HEK293 (cell line): ENCODE measurements at regions not wholly inside any gene's neighbourhood (a gene's known extent, or its start where the extent isn't known, plus 50 kb on each side); places are given as distances from the start of the nearest gene placed in this dataset.

Experiments
- CTCF ChIA-PET: fragments of 350-600 bp; formaldehyde crosslinking; extraction: SDS; loops from one replicate; lab custom pipeline; 2021; ENCODE audit warnings: antibody characterized with exemption; lab: Yijun Ruan, JAX
- POLR2A ChIA-PET: fragments of 300-600 bp; formaldehyde crosslinking; extraction: SDS; loops from one replicate; lab custom pipeline; 2020; ENCODE audit warnings: antibody characterized with exemption, inconsistent platforms; lab: Yijun Ruan, JAX
- H3K27ac ChIP-seq: fragments of 200-500 bp; sonication (Bioruptor generic); 2 replicates; pipeline ENCODE4 v1.5.1; 2014; ENCODE audit warnings: low read depth, low read length, control low read depth, inconsistent platforms; ENCODE audit errors: extremely low read depth
- H3K36me3 ChIP-seq, 2 experiments: fragments of 200-500 bp in 1 of 2; sonication (Bioruptor generic) in 1 of 2; 1 replicate in 1 of 2; 2 replicates in 1 of 2; pipeline ENCODE4 v1.5.1; 2014 to 2017; ENCODE audit warnings: inconsistent platforms in 2 of 2, low read length in 2 of 2; ENCODE audit not compliant: control insufficient read depth in 2 of 2, insufficient read depth in 1 of 2
- H3K4me1 ChIP-seq: fragments of 200-500 bp; sonication (Bioruptor generic); 2 replicates; pipeline ENCODE4 v1.5.1; 2014; ENCODE audit warnings: mild to moderate bottlenecking, low read length, inconsistent platforms; ENCODE audit not compliant: control insufficient read depth, insufficient read depth
- H3K4me3 ChIP-seq: 2 replicates; pipeline ENCODE4 v1.5.1; 2011; ENCODE audit warnings: low read depth, mild to moderate bottlenecking, control low read depth, low read length, moderate library complexity
- H3K9me3 ChIP-seq: fragments of 200-500 bp; sonication (Bioruptor generic); 2 replicates; pipeline ENCODE4 v1.5.1; 2014; ENCODE audit warnings: low read depth, low read length, inconsistent platforms; ENCODE audit not compliant: control insufficient read depth, insufficient read depth
- KLF16 ChIP-seq: fragments of 450-650 bp; formaldehyde crosslinking; IDR thresholded peaks from 2 replicates; pipeline ENCODE4 v1.5.1; 2017; ENCODE audit warnings: missing biosample characterization, missing genetic modification characterization
- MZF1 ChIP-seq: fragments of 450-650 bp; formaldehyde crosslinking; IDR thresholded peaks from 2 replicates; pipeline ENCODE4 v1.5.1; 2017; ENCODE audit warnings: missing biosample characterization, missing genetic modification characterization, borderline replicate concordance
- PRDM1 ChIP-seq: fragments of 450-650 bp; formaldehyde crosslinking; IDR thresholded peaks from 2 replicates; pipeline ENCODE4; 2016; ENCODE audit warnings: missing biosample characterization, missing genetic modification characterization
- SALL2 ChIP-seq: fragments of 450-650 bp; formaldehyde crosslinking; IDR thresholded peaks from 2 replicates; pipeline ENCODE4 v1.5.0; 2017; ENCODE audit warnings: missing biosample characterization, mild to moderate bottlenecking, missing genetic modification characterization, borderline replicate concordance
- SETDB1 ChIP-seq: IDR thresholded peaks from one replicate; pipeline ENCODE4 v1.6.1; 2017; ENCODE audit warnings: mild to moderate bottlenecking, low read length, moderate library complexity, mixed read lengths; ENCODE audit not compliant: insufficient read length
- SP3 ChIP-seq: fragments of 450-650 bp; formaldehyde crosslinking; IDR thresholded peaks from 2 replicates; pipeline ENCODE4 v1.5.1; 2016; ENCODE audit warnings: missing biosample characterization, missing genetic modification characterization
- TCF7L2 ChIP-seq: IDR thresholded peaks from 2 replicates; pipeline ENCODE4 v1.6.1; 2011; ENCODE audit warnings: low read depth, mild to moderate bottlenecking, inconsistent platforms, low read length, moderate library complexity, borderline replicate concordance
- TRIM28 ChIP-seq: IDR thresholded peaks from 2 replicates; pipeline ENCODE4 v1.6.1; 2011; ENCODE audit warnings: low read length, control low read depth, borderline replicate concordance
- ZBTB1 ChIP-seq: fragments of 450-650 bp; formaldehyde crosslinking; IDR thresholded peaks from 2 replicates; pipeline ENCODE4 v1.5.1; 2016; ENCODE audit warnings: missing biosample characterization, missing genetic modification characterization
- ZBTB11 ChIP-seq: fragments of 450-650 bp; formaldehyde crosslinking; conservative IDR thresholded peaks from 2 replicates; pipeline ENCODE4 v1.5.1; 2016; ENCODE audit warnings: low read depth, missing biosample characterization, missing genetic modification characterization
- ZBTB21 ChIP-seq: fragments of 450-650 bp; formaldehyde crosslinking; IDR thresholded peaks from 2 replicates; pipeline ENCODE4 v1.5.1; 2017; ENCODE audit warnings: missing biosample characterization, missing genetic modification characterization
- ZNF202 ChIP-seq: fragments of 450-650 bp; formaldehyde crosslinking; IDR thresholded peaks from 2 replicates; pipeline ENCODE4 v1.5.1; 2016; ENCODE audit warnings: missing biosample characterization, missing genetic modification characterization, borderline replicate concordance
- ZNF239 ChIP-seq: fragments of 450-650 bp; formaldehyde crosslinking; IDR thresholded peaks from 2 replicates; pipeline ENCODE4 v1.5.1; 2016; ENCODE audit warnings: missing biosample characterization, missing genetic modification characterization
- ZNF248 ChIP-seq: fragments of 450-650 bp; formaldehyde crosslinking; IDR thresholded peaks from 2 replicates; pipeline ENCODE4 v1.5.1; 2017; ENCODE audit warnings: missing biosample characterization, missing genetic modification characterization
- ZNF433 ChIP-seq: fragments of 450-650 bp; formaldehyde crosslinking; IDR thresholded peaks from 2 replicates; pipeline ENCODE4 v1.5.1; 2016; ENCODE audit warnings: missing biosample characterization, missing genetic modification characterization, low read depth
- ZNF549 ChIP-seq: fragments of 450-650 bp; IDR thresholded peaks from 2 replicates; pipeline ENCODE4 v1.5.1; 2018; ENCODE audit warnings: missing biosample characterization, missing genetic modification characterization, mild to moderate bottlenecking, inconsistent platforms, moderate library complexity
- ZNF560 ChIP-seq: fragments of 450-650 bp; formaldehyde crosslinking; IDR thresholded peaks from 2 replicates; pipeline ENCODE4 v1.5.1; 2017; ENCODE audit warnings: missing biosample characterization, missing genetic modification characterization, borderline replicate concordance
- ZNF580 ChIP-seq: fragments of 450-650 bp; formaldehyde crosslinking; IDR thresholded peaks from 2 replicates; pipeline ENCODE4 v1.5.1; 2016; ENCODE audit warnings: missing biosample characterization, missing genetic modification characterization
- ZNF596 ChIP-seq: fragments of 450-650 bp; IDR thresholded peaks from 2 replicates; pipeline ENCODE4 v1.5.0; 2018; ENCODE audit warnings: missing biosample characterization, mild to moderate bottlenecking, missing genetic modification characterization, moderate library complexity
- ZSCAN30 ChIP-seq: fragments of 450-650 bp; IDR thresholded peaks from 2 replicates; pipeline ENCODE4 v1.5.1; 2018; ENCODE audit warnings: missing biosample characterization, mild to moderate bottlenecking, missing genetic modification characterization, moderate library complexity
- ZSCAN4 ChIP-seq: fragments of 450-650 bp; formaldehyde crosslinking; IDR thresholded peaks from 2 replicates; pipeline ENCODE4 v1.5.1; 2017; ENCODE audit warnings: missing biosample characterization, missing genetic modification characterization
- TF ChIP-seq, protein P1 (sequence below): fragments of 450-650 bp; formaldehyde crosslinking; IDR thresholded peaks from 2 replicates; pipeline ENCODE4 v1.5.1; 2016; ENCODE audit warnings: missing biosample characterization, missing genetic modification characterization, borderline replicate concordance
- TF ChIP-seq, protein P2 (sequence below): fragments of 450-650 bp; formaldehyde crosslinking; IDR thresholded peaks from 2 replicates; pipeline ENCODE4 v1.5.1; 2016; ENCODE audit warnings: missing biosample characterization, missing genetic modification characterization

DNA sequence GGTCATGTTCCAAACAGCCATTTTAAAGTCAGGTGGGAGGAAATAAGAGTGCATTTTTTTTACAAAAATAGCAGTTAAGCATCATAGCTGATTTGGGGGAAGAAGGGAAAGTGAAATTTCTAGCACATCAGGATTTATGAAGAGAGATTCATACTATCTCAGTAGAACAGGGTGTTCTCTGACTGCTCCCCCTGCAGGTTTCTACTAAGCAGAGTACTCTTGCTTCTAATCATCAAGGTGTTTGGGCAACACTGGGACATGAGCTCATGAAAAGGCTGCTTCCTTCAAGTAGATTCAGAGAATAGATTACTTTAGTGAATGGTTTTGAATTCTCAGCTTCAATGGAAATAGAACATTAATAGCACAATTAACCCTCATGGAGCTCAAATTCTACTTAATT is 591.4 kb upstream of the PCDH10 start:
- H3K36me3 ChIP-seq, result no peaks in the 10 kb centered on the region
- no peaks in the 10 kb centered on the region for H3K4me1 ChIP-seq

DNA sequence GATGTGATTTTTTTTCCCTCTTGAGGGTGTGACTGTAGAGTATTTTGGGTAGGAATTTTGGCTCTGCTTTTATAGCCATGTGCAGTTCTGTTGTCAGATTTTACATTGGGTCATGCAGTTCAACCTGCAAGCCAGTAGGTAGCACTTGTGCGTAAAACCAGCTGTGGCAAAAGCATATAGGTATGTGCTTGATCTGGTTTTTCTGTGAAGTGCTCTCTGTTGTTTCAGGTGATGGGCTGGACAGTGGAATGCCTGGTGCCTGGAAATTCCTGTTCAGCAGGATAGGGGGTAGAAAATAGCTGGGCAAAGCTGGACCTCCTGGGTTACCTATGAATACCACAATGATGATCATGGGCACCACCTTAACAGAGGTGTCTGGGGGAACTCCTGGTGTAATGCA is 584.2 kb upstream of the PCDH10 start:
- TF ChIP-seq ZNF560 (tag by site-specific recombination) (no peak), ZNF248 (tag by site-specific recombination) (no peak), KLF16 (tag by site-specific recombination) (no peak), SETDB1 (no peak), ZNF239 (tag by site-specific recombination) (no peak), ZNF580 (no peak), ZSCAN4 (tag by site-specific recombination) (no peak), ZNF596 (tag by site-specific recombination) (no peak), ZNF202 (tag by site-specific recombination) (no peak), ZSCAN30 (tag by site-specific recombination) (no peak), ZNF549 (tag by site-specific recombination) (no peak), SALL2 (tag by site-specific recombination) (no peak), TRIM28 (no peak), ZNF433 (no peak), ZBTB1 (tag by site-specific recombination) (no peak), PRDM1 (no peak), SP3 (no peak)
- TF ChIP-seq, protein P1, sequence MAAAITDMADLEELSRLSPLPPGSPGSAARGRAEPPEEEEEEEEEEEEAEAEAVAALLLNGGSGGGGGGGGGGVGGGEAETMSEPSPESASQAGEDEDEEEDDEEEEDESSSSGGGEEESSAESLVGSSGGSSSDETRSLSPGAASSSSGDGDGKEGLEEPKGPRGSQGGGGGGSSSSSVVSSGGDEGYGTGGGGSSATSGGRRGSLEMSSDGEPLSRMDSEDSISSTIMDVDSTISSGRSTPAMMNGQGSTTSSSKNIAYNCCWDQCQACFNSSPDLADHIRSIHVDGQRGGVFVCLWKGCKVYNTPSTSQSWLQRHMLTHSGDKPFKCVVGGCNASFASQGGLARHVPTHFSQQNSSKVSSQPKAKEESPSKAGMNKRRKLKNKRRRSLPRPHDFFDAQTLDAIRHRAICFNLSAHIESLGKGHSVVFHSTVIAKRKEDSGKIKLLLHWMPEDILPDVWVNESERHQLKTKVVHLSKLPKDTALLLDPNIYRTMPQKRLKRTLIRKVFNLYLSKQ (tag by site-specific recombination), result no peak
- H3K9me3 ChIP-seq, result no peaks in the 10 kb centered on the region
- H3K27ac ChIP-seq, result no peak overlapping the region
- no peaks in the 10 kb centered on the region for H3K4me1 ChIP-seq
- H3K36me3 ChIP-seq, result no peaks in the 10 kb centered on the region
- ChIA-PET POLR2A (no interaction called here), CTCF (no interaction called here)
- H3K4me3 ChIP-seq, result no peak overlapping the region

More for the DNA sequence above, 591.4 kb upstream of the PCDH10 start:
- CTCF ChIA-PET, result interaction anchor here (0.7 to 1.0 kb wide), 2 partner anchors 8 to 106 kb away, joined by 3 read pairs; no protein-coding TSS in a partner anchor
- Histone ChIP-seq H3K4me3 (no peak overlapping the region), H3K27ac (no peak overlapping the region), H3K9me3 (no peaks in the 10 kb centered on the region)
- no peak for TF ChIP-seq ZBTB21
- TF ChIP-seq MZF1, result no peak
- TF ChIP-seq, protein P2, sequence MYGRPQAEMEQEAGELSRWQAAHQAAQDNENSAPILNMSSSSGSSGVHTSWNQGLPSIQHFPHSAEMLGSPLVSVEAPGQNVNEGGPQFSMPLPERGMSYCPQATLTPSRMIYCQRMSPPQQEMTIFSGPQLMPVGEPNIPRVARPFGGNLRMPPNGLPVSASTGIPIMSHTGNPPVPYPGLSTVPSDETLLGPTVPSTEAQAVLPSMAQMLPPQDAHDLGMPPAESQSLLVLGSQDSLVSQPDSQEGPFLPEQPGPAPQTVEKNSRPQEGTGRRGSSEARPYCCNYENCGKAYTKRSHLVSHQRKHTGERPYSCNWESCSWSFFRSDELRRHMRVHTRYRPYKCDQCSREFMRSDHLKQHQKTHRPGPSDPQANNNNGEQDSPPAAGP, result no peak
- TF ChIP-seq TCF7L2, result no peak
- TF ChIP-seq ZBTB11 (tag by site-specific recombination), result no peak
- POLR2A ChIA-PET, result no interaction called here
